ENCODE measurements at regions not wholly inside any gene's neighbourhood (a gene's known extent, or its start where the extent isn't known, plus 50 kb on each side); places are given as distances from the start of the nearest gene placed in this dataset.

DNA sequence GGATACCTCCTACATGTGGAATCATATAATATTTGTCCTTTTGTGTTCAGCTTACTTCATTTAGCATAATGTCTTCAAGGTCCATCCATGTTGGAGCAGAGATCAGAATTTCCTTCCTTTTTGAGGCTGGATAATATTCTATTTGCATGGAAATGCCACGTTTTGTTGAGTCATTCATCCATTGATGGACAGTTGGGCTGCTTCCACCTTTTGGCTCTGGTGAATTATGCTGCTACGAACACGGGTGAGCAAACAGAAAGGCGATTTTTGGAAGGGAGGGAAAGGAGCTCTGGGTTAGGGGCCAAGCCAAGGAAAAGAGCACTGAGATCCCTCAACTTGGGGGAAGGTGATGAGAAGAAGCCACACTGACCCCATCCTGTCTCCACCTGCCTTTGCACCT, 260.5 kb downstream of the TNS1 start (continued):
- TF ChIP-seq, protein P1, sequence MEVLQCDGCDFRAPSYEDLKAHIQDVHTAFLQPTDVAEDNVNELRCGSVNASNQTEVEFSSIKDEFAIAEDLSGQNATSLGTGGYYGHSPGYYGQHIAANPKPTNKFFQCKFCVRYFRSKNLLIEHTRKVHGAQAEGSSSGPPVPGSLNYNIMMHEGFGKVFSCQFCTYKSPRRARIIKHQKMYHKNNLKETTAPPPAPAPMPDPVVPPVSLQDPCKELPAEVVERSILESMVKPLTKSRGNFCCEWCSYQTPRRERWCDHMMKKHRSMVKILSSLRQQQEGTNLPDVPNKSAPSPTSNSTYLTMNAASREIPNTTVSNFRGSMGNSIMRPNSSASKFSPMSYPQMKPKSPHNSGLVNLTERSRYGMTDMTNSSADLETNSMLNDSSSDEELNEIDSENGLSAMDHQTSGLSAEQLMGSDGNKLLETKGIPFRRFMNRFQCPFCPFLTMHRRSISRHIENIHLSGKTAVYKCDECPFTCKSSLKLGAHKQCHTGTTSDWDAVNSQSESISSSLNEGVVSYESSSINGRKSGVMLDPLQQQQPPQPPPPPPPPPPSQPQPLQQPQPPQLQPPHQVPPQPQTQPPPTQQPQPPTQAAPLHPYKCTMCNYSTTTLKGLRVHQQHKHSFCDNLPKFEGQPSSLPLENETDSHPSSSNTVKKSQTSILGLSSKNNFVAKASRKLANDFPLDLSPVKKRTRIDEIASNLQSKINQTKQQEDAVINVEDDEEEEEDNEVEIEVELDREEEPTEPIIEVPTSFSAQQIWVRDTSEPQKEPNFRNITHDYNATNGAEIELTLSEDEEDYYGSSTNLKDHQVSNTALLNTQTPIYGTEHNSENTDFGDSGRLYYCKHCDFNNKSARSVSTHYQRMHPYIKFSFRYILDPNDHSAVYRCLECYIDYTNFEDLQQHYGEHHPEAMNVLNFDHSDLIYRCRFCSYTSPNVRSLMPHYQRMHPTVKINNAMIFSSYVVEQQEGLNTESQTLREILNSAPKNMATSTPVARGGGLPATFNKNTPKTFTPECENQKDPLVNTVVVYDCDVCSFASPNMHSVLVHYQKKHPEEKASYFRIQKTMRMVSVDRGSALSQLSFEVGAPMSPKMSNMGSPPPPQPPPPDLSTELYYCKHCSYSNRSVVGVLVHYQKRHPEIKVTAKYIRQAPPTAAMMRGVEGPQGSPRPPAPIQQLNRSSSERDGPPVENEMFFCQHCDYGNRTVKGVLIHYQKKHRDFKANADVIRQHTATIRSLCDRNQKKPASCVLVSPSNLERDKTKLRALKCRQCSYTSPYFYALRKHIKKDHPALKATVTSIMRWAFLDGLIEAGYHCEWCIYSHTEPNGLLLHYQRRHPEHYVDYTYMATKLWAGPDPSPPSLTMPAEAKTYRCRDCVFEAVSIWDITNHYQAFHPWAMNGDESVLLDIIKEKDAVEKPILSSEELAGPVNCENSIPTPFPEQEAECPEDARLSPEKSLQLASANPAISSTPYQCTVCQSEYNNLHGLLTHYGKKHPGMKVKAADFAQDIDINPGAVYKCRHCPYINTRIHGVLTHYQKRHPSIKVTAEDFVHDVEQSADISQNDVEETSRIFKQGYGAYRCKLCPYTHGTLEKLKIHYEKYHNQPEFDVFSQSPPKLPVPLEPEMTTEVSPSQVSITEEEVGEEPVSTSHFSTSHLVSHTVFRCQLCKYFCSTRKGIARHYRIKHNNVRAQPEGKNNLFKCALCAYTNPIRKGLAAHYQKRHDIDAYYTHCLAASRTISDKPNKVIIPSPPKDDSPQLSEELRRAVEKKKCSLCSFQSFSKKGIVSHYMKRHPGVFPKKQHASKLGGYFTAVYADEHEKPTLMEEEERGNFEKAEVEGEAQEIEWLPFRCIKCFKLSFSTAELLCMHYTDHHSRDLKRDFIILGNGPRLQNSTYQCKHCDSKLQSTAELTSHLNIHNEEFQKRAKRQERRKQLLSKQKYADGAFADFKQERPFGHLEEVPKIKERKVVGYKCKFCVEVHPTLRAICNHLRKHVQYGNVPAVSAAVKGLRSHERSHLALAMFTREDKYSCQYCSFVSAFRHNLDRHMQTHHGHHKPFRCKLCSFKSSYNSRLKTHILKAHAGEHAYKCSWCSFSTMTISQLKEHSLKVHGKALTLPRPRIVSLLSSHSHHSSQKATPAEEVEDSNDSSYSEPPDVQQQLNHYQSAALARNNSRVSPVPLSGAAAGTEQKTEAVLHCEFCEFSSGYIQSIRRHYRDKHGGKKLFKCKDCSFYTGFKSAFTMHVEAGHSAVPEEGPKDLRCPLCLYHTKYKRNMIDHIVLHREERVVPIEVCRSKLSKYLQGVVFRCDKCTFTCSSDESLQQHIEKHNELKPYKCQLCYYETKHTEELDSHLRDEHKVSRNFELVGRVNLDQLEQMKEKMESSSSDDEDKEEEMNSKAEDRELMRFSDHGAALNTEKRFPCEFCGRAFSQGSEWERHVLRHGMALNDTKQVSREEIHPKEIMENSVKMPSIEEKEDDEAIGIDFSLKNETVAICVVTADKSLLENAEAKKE (CRISPR knock-in tag; IDR thresholded peaks at IDR 0.05) = no peak

DNA sequence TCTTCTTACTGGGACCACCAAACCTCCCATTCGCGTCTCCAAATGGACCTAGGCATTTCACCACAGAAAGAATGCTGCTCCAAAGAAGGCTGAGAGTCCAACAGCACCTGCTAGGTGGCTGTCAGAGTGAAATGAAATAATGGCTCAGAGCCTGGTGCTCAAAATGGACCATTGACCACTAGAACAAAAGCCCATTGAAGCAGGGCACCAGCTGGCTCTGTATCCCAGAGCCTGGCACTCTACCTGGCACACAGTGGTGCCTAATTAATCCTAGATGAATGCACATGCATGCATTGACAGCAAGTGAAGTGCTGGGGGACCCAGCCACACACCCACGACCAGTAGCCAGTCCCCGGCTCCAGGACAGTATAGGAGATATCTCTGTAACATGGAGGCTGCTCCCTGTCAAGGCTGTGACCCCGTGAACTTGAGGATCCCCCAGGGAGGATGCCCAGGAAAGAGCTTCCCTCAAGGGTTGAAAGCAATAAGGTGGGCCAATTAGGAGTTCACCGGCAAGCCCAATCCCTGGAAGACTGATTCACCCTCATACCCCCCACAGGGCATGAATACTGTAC, 261.3 kb downstream of the TNS1 start:
- Histone ChIP-seq H3K4me2 (no peak overlapping the region), H3K36me3 (ENCODE audit: insufficient read depth) (no peaks in the 10 kb centered on the region), H3K9me2 (ENCODE audit: insufficient read depth) (peaks cover 7% of the 10 kb centered on the region), H3K27me3 (ENCODE audit: insufficient read depth) (no peaks in the 10 kb centered on the region), H2AFZ (no peak overlapping the region), H3K4me1 (ENCODE audit: insufficient read depth) (no peaks in the 10 kb centered on the region), H3F3A (replicated peaks; ENCODE audit: low read depth) (no peaks in the 10 kb centered on the region), H3K27ac (ENCODE audit: low read depth) (no peak overlapping the region), H3K79me2 (replicated peaks; ENCODE audit: insufficient read depth) (no peaks in the 10 kb centered on the region), H4K20me1 (replicated peaks; ENCODE audit: insufficient read depth) (no peaks in the 10 kb centered on the region), H3K4me3 (no peak overlapping the region)
- no peak for DNase-seq (ENCODE audit: low spot score)
- Mint-ChIP-seq H3K27me3 (ENCODE audit: insufficient read depth, low read depth, poor library complexity) (peaks cover 6% of the 10 kb centered on the region), H3K9me3 (no peaks in the 10 kb centered on the region; the same call in 1 of the 3 replicates), H3K4me1 (no peaks in the 10 kb centered on the region), H3K27ac (no peak overlapping the region), H3K4me3 (no peak overlapping the region), H3K36me3 (ENCODE audit: low read depth) (no peaks in the 10 kb centered on the region)
- TF ChIP-seq JUNB (IDR thresholded peaks at IDR 0.05; ENCODE audit: unreplicated experiment) (no peak), EZH2 (IDR thresholded peaks at IDR 0.05; ENCODE audit: low read depth, unreplicated experiment) (no peak), ZNF331 (CRISPR knock-in tag; IDR thresholded peaks at IDR 0.05; ENCODE audit: low read depth) (no peak), POLR2AphosphoS5 (IDR thresholded peaks at IDR 0.05; ENCODE audit: low read depth) (no peak)
- TF ChIP-seq, protein P2, sequence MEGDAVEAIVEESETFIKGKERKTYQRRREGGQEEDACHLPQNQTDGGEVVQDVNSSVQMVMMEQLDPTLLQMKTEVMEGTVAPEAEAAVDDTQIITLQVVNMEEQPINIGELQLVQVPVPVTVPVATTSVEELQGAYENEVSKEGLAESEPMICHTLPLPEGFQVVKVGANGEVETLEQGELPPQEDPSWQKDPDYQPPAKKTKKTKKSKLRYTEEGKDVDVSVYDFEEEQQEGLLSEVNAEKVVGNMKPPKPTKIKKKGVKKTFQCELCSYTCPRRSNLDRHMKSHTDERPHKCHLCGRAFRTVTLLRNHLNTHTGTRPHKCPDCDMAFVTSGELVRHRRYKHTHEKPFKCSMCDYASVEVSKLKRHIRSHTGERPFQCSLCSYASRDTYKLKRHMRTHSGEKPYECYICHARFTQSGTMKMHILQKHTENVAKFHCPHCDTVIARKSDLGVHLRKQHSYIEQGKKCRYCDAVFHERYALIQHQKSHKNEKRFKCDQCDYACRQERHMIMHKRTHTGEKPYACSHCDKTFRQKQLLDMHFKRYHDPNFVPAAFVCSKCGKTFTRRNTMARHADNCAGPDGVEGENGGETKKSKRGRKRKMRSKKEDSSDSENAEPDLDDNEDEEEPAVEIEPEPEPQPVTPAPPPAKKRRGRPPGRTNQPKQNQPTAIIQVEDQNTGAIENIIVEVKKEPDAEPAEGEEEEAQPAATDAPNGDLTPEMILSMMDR (conservative IDR thresholded peaks at IDR 0.05; ENCODE audit: low read depth in 2 of 2) = no peak
- ATAC-seq = no peak
